Tibial nerve (tissue), 4 donors: ENCODE measurements at regions not wholly inside any gene's neighbourhood (a gene's known extent, or its start where the extent isn't known, plus 50 kb on each side); places are given as distances from the start of the nearest gene placed in this dataset.

ENCODE experiments used
- DNase-seq, 2 donors: peaks; one replicate each; pipeline ENCODE4 v3.0.0-alpha.2; 2019; ENCODE audit warnings: low spot score in 2 of 2
- H3K27ac ChIP-seq, 4 donors: fragments of 200-600 bp; sonication (generic) in 3 of 4; one replicate each; pipeline ENCODE4 v1.5.1; 2017 to 2019; ENCODE audit warnings: mild to moderate bottlenecking in 1 of 4
- H3K27me3 ChIP-seq, 2 donors: fragments of 200-600 bp; sonication (generic) in 1 of 2; one replicate each; pipeline versions ENCODE4 v1.5.1 to v1.6.0; 2017 to 2019
- H3K36me3 ChIP-seq, 3 donors: fragments of 200-600 bp; sonication (generic); one replicate each; pipeline ENCODE4 v1.5.1; 2018 to 2019
- H3K4me1 ChIP-seq, 4 donors: fragments of 200-600 bp; sonication (generic) in 3 of 4; one replicate each; pipeline ENCODE4 v1.5.1; 2017 to 2019
- H3K4me3 ChIP-seq, 4 donors: fragments of 200-600 bp; sonication (generic) in 3 of 4; one replicate each; pipeline ENCODE4 v1.5.1; 2017 to 2019; ENCODE audit warnings: mild to moderate bottlenecking in 1 of 4, moderate library complexity in 1 of 4
- H3K9me3 ChIP-seq, 4 donors: fragments of 200-600 bp; sonication (generic) in 3 of 4; one replicate each; pipeline ENCODE4 v1.5.1; 2017 to 2019
- CTCF ChIP-seq, 5 experiments: fragments of 200-600 bp in 3 of 5; fragments of 450-650 bp in 2 of 5; sonication (generic) in 3 of 5; IDR thresholded peaks; one replicate each; pipeline ENCODE4 v1.5.1; 2016 to 2019; ENCODE audit warnings: antibody characterized with exemption in 5 of 5, mild to moderate bottlenecking in 3 of 5, moderate library complexity in 2 of 5
- EP300 ChIP-seq, 2 donors: sonication (generic); formaldehyde crosslinking; IDR thresholded peaks; one replicate each; pipeline ENCODE4 v1.6.1; 2017; ENCODE audit warnings: antibody characterized with exemption in 2 of 2, mild to moderate bottlenecking in 1 of 2
- POLR2A ChIP-seq, 2 donors: fragments of 450-650 bp; IDR thresholded peaks; one replicate each; pipeline ENCODE4 v1.6.1; 2017; ENCODE audit warnings: antibody characterized with exemption in 2 of 2, mild to moderate bottlenecking in 2 of 2, moderate library complexity in 2 of 2
- WGBS, 2 donors: methylation state at CpG; one replicate each; pipeline ENCODE4 v1.1.5; 2018; 5-methylcytosine and 5-hydroxymethylcytosine counted together

GRCh38 chrX:13428053-13428786, 108.4 kb upstream of the ATXN3L start:
- Histone ChIP-seq H3K27ac (no peak overlapping the region), H3K9me3 (no peaks in the 10 kb centered on the region), H3K4me1 (peaks cover 0 to 7% (median 2%) of the 10 kb centered on the region in 4 donors), H3K4me3 (no peak overlapping the region), H3K36me3 (no peaks in the 10 kb centered on the region), H3K27me3 (peaks cover 0 to 5% of the 10 kb centered on the region in 2 donors)
- 38% methylated on average over 5 of the region's 5 CpGs for WGBS, 2 donors
- TF ChIP-seq POLR2A (IDR thresholded peaks at IDR 0.05) (no peak), CTCF (IDR thresholded peaks at IDR 0.05) (no peak), EP300 (IDR thresholded peaks at IDR 0.05) (no peak)
- DNase-seq = no peak

GRCh38 chrX:13427441-13428052, 107.7 kb upstream of the ATXN3L start:
- Histone ChIP-seq H3K27ac (no peak overlapping the region), H3K9me3 (no peaks in the 10 kb centered on the region), H3K27me3 (peaks cover 0 to 5% of the 10 kb centered on the region in 2 donors), H3K4me3 (no peak overlapping the region), H3K36me3 (no peaks in the 10 kb centered on the region), H3K4me1 (peaks cover 0 to 7% (median 2%) of the 10 kb centered on the region in 4 donors)
- WGBS, 2 donors = 68 to 91% methylated on average over 5 of the region's 5 CpGs
- no peak for TF ChIP-seq EP300 (IDR thresholded peaks at IDR 0.05)
- TF ChIP-seq CTCF (IDR thresholded peaks at IDR 0.05) = no peak
- no peak for TF ChIP-seq POLR2A (IDR thresholded peaks at IDR 0.05)
- DNase-seq = no peak

- WGBS, 2 donors = 69 to 70% methylated on average over 4 of the region's 4 CpGs
- H3K36me3 ChIP-seq = no peaks in the 10 kb centered on the region
These were observed 100.8 kb upstream of the ATXN3L start for GRCh38 chrX:13420545-13421183.

GRCh38 chrX:13419918-13420317, 100.1 kb upstream of the ATXN3L start:
- no peak for DNase-seq
- no peaks in the 10 kb centered on the region for H3K9me3 ChIP-seq
- WGBS, 2 donors = 89 to 91% methylated on average over 9 of the region's 9 CpGs

More at GRCh38 chrX:13420545-13421183, 100.8 kb upstream of the ATXN3L start:
- DNase-seq = no peak
- Histone ChIP-seq H3K27me3 (no peaks in the 10 kb centered on the region), H3K27ac (no peak overlapping the region), H3K9me3 (no peaks in the 10 kb centered on the region), H3K4me3 (no peak overlapping the region), H3K4me1 (no peaks in the 10 kb centered on the region)
- TF ChIP-seq CTCF (IDR thresholded peaks at IDR 0.05) = no peak
- no peak for TF ChIP-seq EP300 (IDR thresholded peaks at IDR 0.05)
- TF ChIP-seq POLR2A (IDR thresholded peaks at IDR 0.05) = no peak

More at GRCh38 chrX:13419918-13420317, 100.1 kb upstream of the ATXN3L start:
- Histone ChIP-seq H3K36me3 (no peaks in the 10 kb centered on the region), H3K27me3 (no peaks in the 10 kb centered on the region), H3K4me1 (no peaks in the 10 kb centered on the region), H3K27ac (no peak overlapping the region), H3K4me3 (no peak overlapping the region)
- no peak for TF ChIP-seq CTCF (IDR thresholded peaks at IDR 0.05)
- no peak for TF ChIP-seq POLR2A (IDR thresholded peaks at IDR 0.05)
- TF ChIP-seq EP300 (IDR thresholded peaks at IDR 0.05) = no peak
